ENCODE measurements at regions not wholly inside any gene's neighbourhood (a gene's known extent, or its start where the extent isn't known, plus 50 kb on each side); places are given as distances from the start of the nearest gene placed in this dataset.
"Not testable (repeated sequence)": the region's sequence is repeated elsewhere in the genome, so short reads cannot be mapped to it uniquely, and the experiment has no call there.

GRCh38 chr2:224143526-224143925 lies 104.4 kb upstream of the SERPINE2 start:
- no peak for DNase-seq

GRCh38 chr2:224142397-224143312 lies 103.6 kb upstream of the SERPINE2 start:
- DNase-seq: no peak

- no peak for DNase-seq
Measured at GRCh38 chr2:224141304-224141703, 102.2 kb upstream of the SERPINE2 start.

GRCh38 chr2:224137208-224137607 lies 98.1 kb upstream of the SERPINE2 start:
- DNase-seq: no peak

GRCh38 chr2:224136396-224136795 lies 97.3 kb upstream of the SERPINE2 start:
- no peak for DNase-seq

GRCh38 chr2:224135881-224136280 lies 96.8 kb upstream of the SERPINE2 start:
- no peak for DNase-seq

GRCh38 chr2:224134003-224134734 lies 95.1 kb upstream of the SERPINE2 start:
- no peak for DNase-seq

- no peak for DNase-seq
Measured at GRCh38 chr2:224133387-224133786, 94.3 kb upstream of the SERPINE2 start.

- DNase-seq: no peak
Measured at GRCh38 chr2:224127871-224128501, 88.9 kb upstream of the SERPINE2 start.

- no peak for DNase-seq
Measured at GRCh38 chr2:224126440-224126839, 87.4 kb upstream of the SERPINE2 start.

- DNase-seq: no peak
Measured at GRCh38 chr2:224126003-224126402, 86.9 kb upstream of the SERPINE2 start.

GRCh38 chr2:224122542-224122941 lies 83.5 kb upstream of the SERPINE2 start:
- no peak for DNase-seq

- no peak for DNase-seq
Measured at GRCh38 chr2:224121406-224122067, 82.5 kb upstream of the SERPINE2 start.

GRCh38 chr2:224120986-224121385 lies 81.9 kb upstream of the SERPINE2 start:
- no peak for DNase-seq

- not testable (repeated sequence) for DNase-seq
Measured at GRCh38 chr2:224119846-224120245, 80.8 kb upstream of the SERPINE2 start.

GRCh38 chr2:224114428-224114827 lies 75.3 kb upstream of the SERPINE2 start:
- DNase-seq: no peak

GRCh38 chr2:224113930-224114329 lies 74.8 kb upstream of the SERPINE2 start:
- DNase-seq: not testable (repeated sequence)

- no peak for DNase-seq
Measured at GRCh38 chr2:224111576-224111975, 72.5 kb upstream of the SERPINE2 start.

- DNase-seq: no peak
Measured at GRCh38 chr2:224110811-224111210, 71.7 kb upstream of the SERPINE2 start.

GRCh38 chr2:224109751-224110150 lies 70.7 kb upstream of the SERPINE2 start:
- DNase-seq: no peak

GRCh38 chr2:224106794-224107193 lies 67.7 kb upstream of the SERPINE2 start:
- DNase-seq: no peak

- DNase-seq: no peak
Measured at GRCh38 chr2:224104668-224105386, 65.7 kb upstream of the SERPINE2 start.

All from NCI-H1694 treated with DMSO at 0.1 percent for 48 hours (cell line).